CD4-positive, alpha-beta T cell treated with Interleukin-10 for 1 hour (primary cell): ENCODE measurements at regions not wholly inside any gene's neighbourhood (a gene's known extent, or its start where the extent isn't known, plus 50 kb on each side); places are given as distances from the start of the nearest gene placed in this dataset.

Source experiments
- DNase-seq: peaks from one replicate; pipeline ENCODE4 v3.0.0-alpha.2; 2020

DNA sequence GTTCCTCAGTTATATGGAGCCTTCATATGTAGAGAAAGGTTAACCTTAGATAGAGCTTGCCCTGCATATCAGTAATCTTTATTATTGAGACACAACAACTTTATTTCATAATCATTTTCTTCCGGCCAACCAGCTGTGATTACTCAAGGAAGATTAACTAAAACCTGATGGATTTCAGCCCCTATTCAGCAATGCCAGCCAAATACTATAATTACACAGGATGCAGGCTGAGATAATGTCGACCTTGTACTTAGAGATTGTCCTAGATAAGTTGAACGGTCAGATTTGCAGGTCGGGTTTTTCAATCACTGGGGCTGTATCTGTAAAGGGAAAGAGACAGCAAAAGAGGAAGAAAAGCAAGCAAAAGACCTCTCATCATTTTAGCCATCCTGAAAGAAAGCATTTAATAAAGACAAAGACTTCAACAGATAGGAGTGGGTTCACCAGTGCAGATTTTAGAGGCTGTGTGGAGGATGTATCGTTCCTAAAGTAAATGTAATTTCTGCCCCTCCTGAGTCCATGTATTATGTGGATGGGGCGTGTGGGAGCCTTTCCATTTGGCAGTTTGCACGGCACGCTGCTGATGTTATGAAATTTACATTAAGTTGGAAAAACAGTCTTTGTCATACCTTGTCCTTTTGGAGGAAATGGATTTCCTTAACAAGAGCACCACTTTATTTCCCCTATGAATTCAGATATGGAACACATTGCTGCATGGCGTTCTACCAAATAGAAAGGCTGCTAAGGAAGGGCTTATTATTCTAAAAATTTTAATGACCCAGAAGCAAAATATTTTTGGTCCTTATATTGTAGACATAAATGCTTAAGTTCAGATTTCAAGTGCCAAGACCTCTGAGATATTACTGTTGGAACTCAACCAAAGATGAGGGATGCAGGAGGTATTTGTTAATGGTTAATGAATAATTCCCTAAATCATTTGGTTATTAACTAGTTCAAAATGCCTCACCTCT lies 496.7 kb downstream of the SPRY1 start:
- DNase-seq: no peak

DNA sequence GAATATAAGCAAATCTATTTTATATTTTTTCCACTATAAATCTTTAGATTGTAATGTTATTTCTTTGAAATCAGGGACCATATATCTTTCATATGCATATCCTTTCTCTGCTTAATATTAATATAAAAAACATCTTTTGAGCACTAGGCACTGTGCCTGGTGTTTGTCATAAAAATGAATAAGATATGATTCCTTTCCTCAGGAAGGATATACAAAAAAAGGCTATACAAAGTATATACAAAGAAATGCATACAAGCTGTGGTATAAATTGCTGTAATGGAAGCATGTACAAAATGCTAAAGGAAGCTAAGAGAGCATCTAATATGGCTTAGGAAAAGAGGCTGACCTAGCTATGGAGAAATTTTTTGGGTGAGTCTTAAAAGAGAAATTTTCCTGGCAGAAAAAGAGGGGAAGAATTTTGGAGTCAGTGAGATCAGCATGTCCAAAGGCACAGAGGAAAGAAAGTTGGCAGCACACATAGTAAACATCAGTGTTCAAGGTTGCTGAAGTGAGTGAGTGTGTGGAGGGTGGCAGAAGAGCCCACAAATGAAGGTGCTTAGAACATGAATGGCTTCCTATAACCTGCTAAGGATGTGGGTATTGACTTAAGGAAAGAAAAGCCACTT lies 500.0 kb downstream of the SPRY1 start:
- DNase-seq: no peak

DNA sequence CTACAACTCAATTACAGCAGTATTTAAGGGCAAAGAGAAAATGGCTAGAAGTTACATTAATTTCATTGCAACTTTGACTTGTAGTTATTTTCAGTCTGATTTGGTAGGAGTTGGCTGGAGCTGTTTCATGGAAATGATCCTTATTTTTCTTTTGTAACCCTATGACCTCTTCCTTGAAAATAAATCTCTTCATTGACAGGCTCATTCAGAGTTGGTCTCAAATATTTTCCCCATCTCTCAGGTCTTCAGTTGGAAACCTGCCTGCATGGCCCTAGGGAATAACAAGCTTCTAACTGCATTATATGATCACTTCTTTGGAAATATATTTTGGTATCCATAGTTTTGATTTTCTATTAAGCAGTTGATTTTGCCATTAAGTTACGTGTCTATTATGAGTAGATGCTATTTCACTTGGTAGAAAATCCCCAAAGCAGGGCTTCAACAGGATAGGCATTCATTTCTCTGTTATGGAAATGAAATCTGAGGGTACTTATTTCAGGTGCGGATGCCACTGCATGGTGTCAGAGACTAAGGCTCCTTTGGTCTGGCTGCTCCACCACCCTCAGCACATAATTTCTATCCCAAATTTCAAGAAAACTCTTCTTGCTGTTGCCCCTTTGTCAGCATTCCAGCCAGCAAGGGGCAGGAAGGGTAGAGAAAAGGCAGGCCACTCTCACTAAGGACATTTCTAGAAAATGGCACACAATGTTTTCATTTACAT lies 502.5 kb downstream of the SPRY1 start:
- DNase-seq: no peak

DNA sequence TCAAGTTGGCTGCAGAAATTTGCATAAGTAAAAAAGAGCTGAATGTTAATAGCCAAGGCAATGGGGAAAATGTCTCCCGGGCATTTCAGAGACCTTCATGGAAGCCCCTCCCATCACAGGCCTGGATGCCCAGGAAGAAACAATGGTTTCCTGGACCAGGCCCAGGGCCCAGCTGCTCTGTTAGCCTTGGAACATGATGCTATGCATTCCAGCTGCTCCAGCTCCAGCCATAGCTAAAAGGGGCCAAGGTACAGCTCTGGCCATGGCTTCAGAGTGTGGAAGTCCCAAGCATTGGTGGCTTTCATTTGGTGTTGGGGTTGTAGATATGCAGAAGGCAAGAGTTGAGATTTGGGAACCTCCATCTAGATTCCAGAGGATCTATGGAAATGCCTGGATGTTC lies 508.3 kb downstream of the SPRY1 start:
- DNase-seq: no peak

DNA sequence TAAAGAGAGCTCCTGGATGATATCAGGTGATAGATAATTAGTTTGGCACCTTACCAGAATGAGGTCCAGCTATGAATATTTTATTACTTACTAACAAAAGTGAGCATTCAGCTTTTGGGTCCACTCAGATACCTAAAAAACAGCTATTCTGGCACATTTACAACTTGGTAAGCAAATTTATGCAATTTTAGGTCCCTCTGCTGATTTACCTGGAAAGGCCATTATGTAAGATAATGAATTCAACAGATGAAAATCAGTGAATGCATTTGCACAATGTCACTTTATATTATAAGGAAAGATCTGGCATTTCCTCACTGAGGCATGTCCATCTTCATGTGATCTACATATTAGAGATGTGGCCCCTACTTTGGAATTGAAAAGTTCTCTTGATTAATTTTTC lies 517.0 kb downstream of the SPRY1 start:
- no peak for DNase-seq

GRCh38 chr4:123916821-123917220 lies 520.2 kb downstream of the SPRY1 start:
- DNase-seq: no peak

DNA sequence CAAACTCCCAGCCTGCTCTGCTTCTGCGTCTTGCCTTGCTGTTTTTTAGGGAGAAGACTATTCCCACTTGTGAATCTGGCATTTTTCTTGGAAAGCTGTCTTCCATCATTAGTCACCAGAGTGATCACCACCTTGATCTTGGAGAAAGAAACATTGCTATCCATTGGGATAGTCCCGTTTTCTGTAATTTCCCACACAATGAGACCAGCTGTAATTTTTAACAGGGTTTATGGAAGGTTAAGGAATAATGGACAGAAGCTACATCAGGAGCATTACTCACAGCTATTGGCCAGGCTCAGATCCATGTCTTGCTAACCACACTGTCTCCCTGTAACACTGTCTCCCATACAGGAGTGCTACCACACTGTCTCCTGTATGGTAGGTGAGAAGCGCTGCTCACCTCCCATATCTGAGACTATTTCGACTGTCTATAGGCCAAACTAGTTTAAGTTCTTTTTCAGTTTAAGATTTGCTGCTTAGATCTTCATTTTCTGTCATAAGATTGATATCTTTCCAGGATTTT lies 523.0 kb downstream of the SPRY1 start:
- DNase-seq: no peak

GRCh38 chr4:123921339-123921738 lies 524.7 kb downstream of the SPRY1 start:
- no peak for DNase-seq

DNA sequence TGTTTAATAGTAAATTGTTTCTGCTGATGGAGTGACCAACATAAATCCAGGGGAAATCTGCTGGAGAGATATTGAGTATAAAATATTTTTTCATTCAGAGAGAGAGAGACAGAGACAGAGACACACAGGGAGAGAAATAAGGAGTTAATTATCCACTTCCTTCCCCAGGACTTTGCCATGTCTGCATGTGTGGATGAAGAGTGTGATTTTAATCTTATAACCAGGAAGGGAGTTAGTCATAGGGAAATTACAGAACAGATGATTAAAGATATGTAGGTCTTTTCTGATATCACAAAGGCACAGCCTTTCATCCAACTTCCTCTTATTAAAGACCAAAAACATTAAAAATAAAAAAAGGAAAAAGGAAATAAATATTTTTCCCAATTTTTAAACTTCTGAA lies 526.3 kb downstream of the SPRY1 start:
- DNase-seq: no peak

GRCh38 chr4:123924536-123924935 lies 527.9 kb downstream of the SPRY1 start:
- DNase-seq: no peak

DNA sequence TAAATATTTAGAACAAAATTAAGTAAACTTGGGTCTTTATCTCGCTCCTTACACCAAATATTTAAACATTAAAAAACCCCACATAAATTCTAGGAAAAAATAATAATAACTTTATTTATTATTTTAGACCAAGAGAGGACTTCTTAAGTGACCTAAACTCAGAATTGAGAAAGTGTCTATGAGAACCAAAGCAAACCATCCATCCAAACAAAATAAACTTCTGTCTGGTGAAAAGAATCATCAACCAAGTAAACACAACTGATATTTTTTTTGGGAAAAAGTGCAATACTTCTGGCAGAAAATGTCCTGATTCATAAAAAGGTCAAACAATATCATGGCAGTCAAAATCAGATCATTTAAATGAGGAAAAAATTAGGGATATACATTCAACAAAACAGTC lies 533.0 kb downstream of the SPRY1 start:
- no peak for DNase-seq

- no peak for DNase-seq
These were observed 534.4 kb downstream of the SPRY1 start for GRCh38 chr4:123930996-123931395.

- no peak for DNase-seq
These were observed 537.5 kb downstream of the SPRY1 start for GRCh38 chr4:123934096-123934495.

DNA sequence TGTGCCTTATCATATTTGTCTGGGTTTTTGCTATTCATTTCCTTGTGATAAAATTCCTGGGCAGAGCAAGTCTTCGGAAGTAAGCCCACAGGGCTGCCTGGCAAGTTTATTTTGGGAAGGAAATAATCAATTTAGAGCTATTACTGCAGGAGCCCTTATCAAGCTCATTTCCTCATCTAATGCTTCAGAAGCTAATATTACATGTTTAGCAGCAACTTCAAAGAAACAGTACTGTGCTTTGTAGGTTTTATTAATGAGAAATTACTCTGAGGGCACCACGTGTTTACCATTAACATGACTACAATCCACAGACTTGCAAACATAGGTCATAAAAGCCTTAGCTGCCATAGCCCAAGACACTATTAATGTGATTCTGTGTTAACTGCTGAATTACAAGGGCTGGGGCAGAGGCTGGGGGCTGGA lies 540.0 kb downstream of the SPRY1 start:
- no peak for DNase-seq

- DNase-seq: no peak
These were observed 541.0 kb downstream of the SPRY1 start for GRCh38 chr4:123937581-123937980.

DNA sequence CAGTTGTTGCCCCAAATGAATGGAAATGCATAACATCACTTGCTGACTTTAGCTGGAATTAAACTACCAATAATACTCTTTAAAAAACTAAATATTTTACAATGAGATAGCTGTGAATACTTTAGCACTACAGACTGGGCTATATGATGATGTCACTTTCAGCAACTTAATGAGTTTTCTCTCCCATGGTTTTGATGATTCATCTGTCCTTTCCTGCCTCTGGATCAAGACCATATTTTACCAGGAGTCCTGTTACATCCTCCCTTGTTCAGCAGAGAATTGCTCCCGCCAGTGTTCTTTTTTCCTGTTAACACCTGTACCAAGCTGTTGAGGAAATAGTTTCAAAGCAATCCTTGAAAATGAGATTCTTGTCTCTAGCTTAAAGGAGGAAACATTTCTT lies 543.0 kb downstream of the SPRY1 start:
- no peak for DNase-seq

GRCh38 chr4:123940604-123941003 lies 544.0 kb downstream of the SPRY1 start:
- DNase-seq: no peak

GRCh38 chr4:123941306-123941705 lies 544.7 kb downstream of the SPRY1 start:
- DNase-seq: no peak

DNA sequence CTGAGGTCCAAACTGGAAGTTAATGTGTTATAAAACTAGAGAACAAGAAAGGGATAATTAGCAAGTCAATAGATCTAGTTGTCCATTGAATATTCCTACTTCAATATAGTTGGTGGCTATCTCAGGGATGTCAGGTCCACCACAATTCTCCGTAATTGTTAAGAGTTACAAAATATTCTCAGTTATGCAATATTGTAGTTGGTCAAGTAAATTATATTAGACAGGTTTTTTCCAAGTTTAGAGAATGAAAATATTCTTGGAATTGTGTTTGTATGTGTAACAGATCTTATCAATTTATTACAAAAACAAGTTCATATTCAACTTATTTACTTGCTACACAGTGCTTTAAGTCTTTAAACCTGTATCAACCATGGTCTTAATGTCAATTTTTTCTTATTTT lies 547.4 kb downstream of the SPRY1 start:
- no peak for DNase-seq

DNA sequence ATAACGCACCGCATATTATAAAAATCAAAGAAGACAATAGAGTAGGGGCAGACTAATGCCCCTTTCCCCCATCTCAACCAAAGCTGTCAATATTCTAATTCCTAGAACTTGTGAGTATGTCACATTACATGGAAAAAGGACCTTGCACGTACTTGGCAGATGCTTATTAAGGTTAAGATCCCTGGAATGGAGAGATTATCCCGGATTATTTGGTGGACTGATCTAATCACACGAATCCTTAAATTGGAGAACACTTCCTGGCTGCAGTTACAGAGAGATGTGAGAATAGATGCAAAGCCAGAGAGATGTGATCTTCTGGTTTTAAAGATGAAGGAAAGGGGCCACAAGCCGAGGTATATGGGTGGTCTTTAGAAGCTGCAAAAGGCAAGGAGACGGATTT lies 548.7 kb downstream of the SPRY1 start:
- no peak for DNase-seq

- DNase-seq: no peak
These were observed 553.9 kb downstream of the SPRY1 start for GRCh38 chr4:123950530-123950929.

GRCh38 chr4:123952530-123953274 lies 556.1 kb downstream of the SPRY1 start:
- no peak for DNase-seq

GRCh38 chr4:123953566-123953965 lies 557.0 kb downstream of the SPRY1 start:
- no peak for DNase-seq
